KMS-11 (cell line): ENCODE measurements at regions not wholly inside any gene's neighbourhood (a gene's known extent, or its start where the extent isn't known, plus 50 kb on each side); places are given as distances from the start of the nearest gene placed in this dataset.

ENCODE experiments used
- H2AFZ ChIP-seq: fragments of 200-600 bp; sonication (generic); 2 replicates; pipeline ENCODE4 v1.6.1; 2016; ENCODE audit warnings: antibody characterized with exemption, mixed run types, low read depth
- H3K27ac ChIP-seq: fragments of 200-600 bp; sonication (generic); 2 replicates; pipeline ENCODE4 v1.6.1; 2016; ENCODE audit warnings: mild to moderate bottlenecking, mixed run types
- H3K27me3 ChIP-seq: fragments of 200-600 bp; sonication (generic); 2 replicates; pipeline ENCODE4 v1.6.1; 2017; ENCODE audit warnings: mild to moderate bottlenecking, low read depth, mixed run types, moderate library complexity; ENCODE audit not compliant: insufficient read depth
- H3K36me3 ChIP-seq: fragments of 200-600 bp; sonication (generic); 2 replicates; pipeline ENCODE4 v1.6.1; 2017; ENCODE audit warnings: mild to moderate bottlenecking, mixed run types; ENCODE audit not compliant: insufficient read depth
- H3K4me1 ChIP-seq: fragments of 200-600 bp; sonication (generic); 2 replicates; pipeline ENCODE4 v1.6.1; 2016; ENCODE audit warnings: mild to moderate bottlenecking, low read depth, mixed run types; ENCODE audit not compliant: poor library complexity, severe bottlenecking
- H3K4me2 ChIP-seq: fragments of 200-600 bp; sonication (generic); 2 replicates; pipeline ENCODE4 v1.7.0; 2016; ENCODE audit warnings: mild to moderate bottlenecking, mixed run types
- H3K4me3 ChIP-seq: fragments of 200-600 bp; sonication (generic); IDR thresholded peaks from 2 replicates; pipeline ENCODE4 v1.6.1; 2017; ENCODE audit warnings: low read depth, low read length, mixed read lengths; ENCODE audit not compliant: insufficient read depth
- H3K79me2 ChIP-seq: fragments of 200-600 bp; sonication (generic); 2 replicates; pipeline ENCODE4 v1.6.1; 2016; ENCODE audit warnings: low read depth, mixed run types; ENCODE audit not compliant: insufficient read depth
- H3K9ac ChIP-seq: fragments of 200-600 bp; sonication (generic); 2 replicates; pipeline ENCODE4 v1.6.1; 2016; ENCODE audit warnings: mild to moderate bottlenecking, mixed run types
- H4K20me1 ChIP-seq: fragments of 200-600 bp; sonication (generic); 2 replicates; pipeline ENCODE4 v1.6.1; 2016; ENCODE audit warnings: mild to moderate bottlenecking, mixed run types; ENCODE audit not compliant: insufficient read depth
- TF ChIP-seq, protein P1 (sequence below): fragments of 200-600 bp; sonication (generic); conservative IDR thresholded peaks from 2 replicates; pipeline ENCODE4 v1.6.1; 2017; ENCODE audit warnings: low read depth, mild to moderate bottlenecking, antibody characterized with exemption, low read length, moderate library complexity, mixed read lengths

DNA sequence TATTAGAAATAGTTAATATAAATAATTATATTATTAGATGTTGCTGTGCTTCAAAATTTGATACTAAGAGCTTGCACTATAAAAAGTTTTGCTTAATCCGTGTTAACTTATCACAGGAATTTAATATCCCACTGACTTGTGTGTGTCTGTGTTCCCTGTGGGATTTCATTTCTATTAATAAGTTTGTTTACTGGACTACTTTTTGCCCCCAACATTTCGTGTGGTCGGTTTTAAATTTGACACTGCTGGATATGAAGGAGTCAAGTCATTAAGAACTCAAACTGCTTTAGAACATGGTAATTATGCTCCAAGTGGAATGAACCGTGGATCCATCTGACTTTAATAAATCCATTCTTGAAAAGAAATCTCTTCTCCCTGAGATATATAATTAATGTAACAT lies 182.2 kb upstream of the NUDT4 start:
- H3K27me3 ChIP-seq = no peaks in the 10 kb centered on the region
- no peaks in the 10 kb centered on the region for H3K36me3 ChIP-seq
- TF ChIP-seq, protein P1, sequence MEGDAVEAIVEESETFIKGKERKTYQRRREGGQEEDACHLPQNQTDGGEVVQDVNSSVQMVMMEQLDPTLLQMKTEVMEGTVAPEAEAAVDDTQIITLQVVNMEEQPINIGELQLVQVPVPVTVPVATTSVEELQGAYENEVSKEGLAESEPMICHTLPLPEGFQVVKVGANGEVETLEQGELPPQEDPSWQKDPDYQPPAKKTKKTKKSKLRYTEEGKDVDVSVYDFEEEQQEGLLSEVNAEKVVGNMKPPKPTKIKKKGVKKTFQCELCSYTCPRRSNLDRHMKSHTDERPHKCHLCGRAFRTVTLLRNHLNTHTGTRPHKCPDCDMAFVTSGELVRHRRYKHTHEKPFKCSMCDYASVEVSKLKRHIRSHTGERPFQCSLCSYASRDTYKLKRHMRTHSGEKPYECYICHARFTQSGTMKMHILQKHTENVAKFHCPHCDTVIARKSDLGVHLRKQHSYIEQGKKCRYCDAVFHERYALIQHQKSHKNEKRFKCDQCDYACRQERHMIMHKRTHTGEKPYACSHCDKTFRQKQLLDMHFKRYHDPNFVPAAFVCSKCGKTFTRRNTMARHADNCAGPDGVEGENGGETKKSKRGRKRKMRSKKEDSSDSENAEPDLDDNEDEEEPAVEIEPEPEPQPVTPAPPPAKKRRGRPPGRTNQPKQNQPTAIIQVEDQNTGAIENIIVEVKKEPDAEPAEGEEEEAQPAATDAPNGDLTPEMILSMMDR = no peak
- H2AFZ ChIP-seq = no peak overlapping the region
- H4K20me1 ChIP-seq = no peaks in the 10 kb centered on the region
- H3K4me3 ChIP-seq = no peak overlapping the region
- H3K27ac ChIP-seq = no peak overlapping the region
- H3K4me2 ChIP-seq = no peak overlapping the region
- no peaks in the 10 kb centered on the region for H3K79me2 ChIP-seq
- H3K4me1 ChIP-seq = peaks cover 15% of the 10 kb centered on the region
- no peak overlapping the region for H3K9ac ChIP-seq

DNA sequence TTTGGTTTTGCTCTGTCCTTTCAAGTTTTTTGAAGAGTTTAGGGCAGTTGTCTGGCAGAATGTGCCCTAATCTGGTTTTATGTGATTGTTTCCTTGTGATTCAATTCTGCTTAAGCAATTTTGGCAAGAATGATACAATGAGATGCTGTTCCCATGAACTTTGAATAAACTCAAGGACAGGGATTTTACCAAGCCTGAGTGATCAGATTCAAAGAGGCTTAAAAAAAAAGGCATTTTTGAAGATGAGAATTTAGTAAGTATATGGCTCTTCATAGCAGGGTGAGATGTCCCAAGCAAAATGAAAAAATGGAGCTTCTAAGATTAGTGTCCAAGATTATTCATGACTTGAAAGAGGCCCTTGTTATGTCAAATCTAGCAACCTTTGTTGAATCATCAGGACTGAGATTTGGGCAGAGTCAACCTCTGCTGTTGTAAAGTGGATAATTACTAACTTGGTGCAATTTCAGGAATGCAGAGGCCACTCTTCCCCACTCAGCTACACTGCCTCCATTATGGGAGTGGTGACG lies 180.6 kb upstream of the NUDT4 start:
- no peaks in the 10 kb centered on the region for H4K20me1 ChIP-seq
- H3K27ac ChIP-seq = no peak overlapping the region
- H3K4me1 ChIP-seq = peaks cover 21% of the 10 kb centered on the region
- no peak overlapping the region for H3K9ac ChIP-seq
- no peaks in the 10 kb centered on the region for H3K36me3 ChIP-seq
- no peaks in the 10 kb centered on the region for H3K27me3 ChIP-seq
- H3K4me2 ChIP-seq = no peak overlapping the region
- H3K79me2 ChIP-seq = no peaks in the 10 kb centered on the region
- no peak overlapping the region for H2AFZ ChIP-seq
- H3K4me3 ChIP-seq = no peak overlapping the region
- TF ChIP-seq, protein P1 = no peak

DNA sequence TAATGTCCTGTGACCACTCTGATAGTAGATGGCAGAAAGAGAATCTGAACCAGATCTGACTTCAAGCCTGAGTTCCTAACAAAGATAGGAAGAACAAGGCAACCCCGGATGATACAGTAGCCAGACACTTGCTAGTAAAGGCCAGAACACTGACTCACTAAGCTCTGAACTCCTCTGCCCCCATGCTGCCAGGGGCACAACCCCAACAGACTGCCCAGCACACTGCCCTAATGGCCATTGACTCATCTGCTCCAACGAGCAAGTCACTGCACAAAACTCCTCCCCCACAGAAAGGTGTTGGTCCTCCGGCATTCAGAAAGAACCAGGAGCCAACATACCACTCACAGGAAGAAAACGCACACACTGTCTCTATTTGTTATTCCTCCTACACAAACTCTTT lies 179.6 kb upstream of the NUDT4 start:
- no peaks in the 10 kb centered on the region for H4K20me1 ChIP-seq
- TF ChIP-seq, protein P1 = no peak
- H2AFZ ChIP-seq = no peak overlapping the region
- peaks cover 21% of the 10 kb centered on the region for H3K4me1 ChIP-seq
- no peak overlapping the region for H3K4me3 ChIP-seq
- no peaks in the 10 kb centered on the region for H3K36me3 ChIP-seq
- no peak overlapping the region for H3K9ac ChIP-seq
- no peaks in the 10 kb centered on the region for H3K79me2 ChIP-seq
- no peak overlapping the region for H3K27ac ChIP-seq
- no peak overlapping the region for H3K4me2 ChIP-seq
- no peaks in the 10 kb centered on the region for H3K27me3 ChIP-seq

DNA sequence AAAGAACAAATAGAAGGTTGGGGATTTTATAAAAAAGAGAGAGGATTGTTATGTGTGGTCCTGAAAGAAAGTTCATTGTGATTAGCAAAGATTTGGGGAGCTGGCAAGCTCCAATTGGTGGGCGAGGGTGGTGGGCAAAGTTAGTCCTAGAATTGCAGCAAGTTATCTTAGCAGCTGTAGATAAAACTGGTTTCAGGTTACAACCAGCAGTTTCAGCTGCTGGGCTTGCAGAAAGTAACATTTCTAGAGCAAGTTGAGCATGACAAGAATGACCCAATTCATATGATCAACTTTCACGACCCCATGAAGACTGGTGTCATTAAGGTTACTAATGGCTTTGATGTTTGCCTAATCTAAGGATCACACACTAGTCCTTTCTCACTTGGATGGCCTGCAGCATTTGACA lies 177.9 kb upstream of the NUDT4 start:
- no peaks in the 10 kb centered on the region for H3K27me3 ChIP-seq
- no peaks in the 10 kb centered on the region for H3K79me2 ChIP-seq
- H3K9ac ChIP-seq = no peak overlapping the region
- H3K4me1 ChIP-seq = peaks cover 21% of the 10 kb centered on the region
- TF ChIP-seq, protein P1 = no peak
- no peak overlapping the region for H3K4me3 ChIP-seq
- no peak overlapping the region for H2AFZ ChIP-seq
- H3K36me3 ChIP-seq = no peaks in the 10 kb centered on the region
- no peak overlapping the region for H3K27ac ChIP-seq
- no peaks in the 10 kb centered on the region for H4K20me1 ChIP-seq
- H3K4me2 ChIP-seq = peak overlapping the region; percentile 33
